ENCODE measurements at regions not wholly inside any gene's neighbourhood (a gene's known extent, or its start where the extent isn't known, plus 50 kb on each side); places are given as distances from the start of the nearest gene placed in this dataset.
"Not testable (repeated sequence)": the region's sequence is repeated elsewhere in the genome, so short reads cannot be mapped to it uniquely, and the experiment has no call there.

GRCh38 chr6:23731609-23732008 lies 394.4 kb upstream of the NRSN1 start:
- DNase-seq (ENCODE audit: low read depth, low spot score): no peak
- H3K27ac ChIP-seq: no peak overlapping the region

DNA sequence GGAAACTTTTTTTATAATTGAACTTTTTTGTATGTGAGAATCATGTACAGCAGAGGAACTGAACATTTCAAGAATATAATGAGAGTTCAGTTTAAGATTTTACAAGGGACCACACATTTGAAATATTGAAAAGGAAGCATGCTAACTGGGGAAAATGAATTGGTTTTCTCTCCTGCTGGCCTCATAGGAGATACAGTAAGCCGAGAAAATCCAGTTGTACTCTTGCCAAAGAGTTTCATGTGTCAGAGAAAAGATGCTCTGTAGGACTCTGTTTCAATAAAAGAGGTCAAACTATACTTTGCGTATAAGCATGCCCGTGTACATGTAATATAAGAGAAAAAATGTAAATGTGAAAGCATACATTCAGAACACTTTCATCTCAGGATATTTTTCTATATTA lies 393.5 kb upstream of the NRSN1 start:
- no peak overlapping the region for H3K27ac ChIP-seq
- no peak for DNase-seq (ENCODE audit: low read depth, low spot score)

GRCh38 chr6:23735151-23735550 lies 390.9 kb upstream of the NRSN1 start:
- H3K27ac ChIP-seq: no peak overlapping the region

DNA sequence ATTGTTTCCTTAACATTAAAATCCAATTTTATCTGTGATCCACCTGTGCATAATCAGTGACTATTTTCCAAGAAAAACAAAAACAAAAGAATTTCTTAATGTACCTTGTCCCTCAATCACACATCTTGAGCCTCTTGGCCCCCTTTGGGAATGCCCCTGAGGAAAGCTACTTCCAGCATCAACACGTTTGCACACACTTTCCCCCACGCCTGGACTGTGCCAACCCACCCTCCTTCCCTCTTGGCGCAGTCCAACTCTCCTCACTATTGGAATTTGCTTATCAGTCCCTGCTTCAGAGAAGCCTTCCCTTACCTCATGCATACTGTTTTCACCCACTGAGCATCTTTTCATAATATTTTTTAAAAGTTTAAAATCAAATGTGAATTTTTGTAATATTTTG lies 389.4 kb upstream of the NRSN1 start:
- H3K27ac ChIP-seq: no peak overlapping the region
- DNase-seq (ENCODE audit: low read depth, low spot score): no peak

More at GRCh38 chr6:23735151-23735550, 390.9 kb upstream of the NRSN1 start:
- DNase-seq (ENCODE audit: low read depth, low spot score): no peak

DNA sequence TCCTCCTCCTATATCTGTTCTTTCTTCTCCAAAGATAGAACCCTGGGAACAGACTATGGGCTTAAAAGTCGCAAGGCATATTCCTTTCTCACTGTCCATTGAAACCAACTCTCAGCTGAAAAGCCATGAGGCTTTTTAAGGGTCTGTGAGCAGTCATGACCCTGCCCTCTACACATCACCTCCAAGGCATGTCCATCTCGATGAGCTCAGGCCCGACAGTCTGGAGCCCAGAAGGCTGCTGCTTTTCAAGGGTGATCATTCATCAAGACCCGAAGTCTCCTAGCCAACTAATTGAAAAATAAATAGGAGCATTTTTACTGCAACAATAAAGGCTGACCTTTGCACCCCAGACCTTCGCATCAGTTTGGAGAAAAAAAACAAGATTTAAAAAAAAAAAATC lies 378.8 kb upstream of the NRSN1 start:
- DNase-seq (ENCODE audit: low read depth, low spot score): no peak
- H3K27ac ChIP-seq: no peak overlapping the region

- DNase-seq (ENCODE audit: low read depth, low spot score): no peak
- no peak overlapping the region for H3K27ac ChIP-seq
These were observed 373.6 kb upstream of the NRSN1 start for GRCh38 chr6:23752414-23752813.

DNA sequence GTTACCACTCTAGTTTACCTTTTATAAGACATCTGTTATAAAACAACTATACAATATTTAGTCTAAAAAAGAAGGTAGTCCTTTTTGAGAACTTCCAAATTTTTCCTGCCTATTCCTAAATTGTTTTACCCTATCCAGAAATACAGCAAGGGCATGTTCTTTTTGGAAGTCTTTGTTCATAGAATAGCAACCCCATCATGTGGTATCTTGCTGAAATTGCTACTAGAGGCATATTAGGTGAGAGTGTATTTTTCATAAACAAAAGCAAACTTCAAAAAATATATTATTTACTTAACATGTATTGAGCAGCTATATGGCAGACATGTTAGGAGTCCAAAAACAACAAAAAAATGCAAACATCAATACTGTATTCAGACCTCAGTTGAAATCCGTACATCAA lies 371.8 kb upstream of the NRSN1 start:
- DNase-seq (ENCODE audit: low read depth, low spot score): no peak
- H3K27ac ChIP-seq: no peak overlapping the region

GRCh38 chr6:23775127-23775526 lies 350.9 kb upstream of the NRSN1 start:
- no peak overlapping the region for H3K27ac ChIP-seq
- no peak for DNase-seq (ENCODE audit: low read depth, low spot score)

DNA sequence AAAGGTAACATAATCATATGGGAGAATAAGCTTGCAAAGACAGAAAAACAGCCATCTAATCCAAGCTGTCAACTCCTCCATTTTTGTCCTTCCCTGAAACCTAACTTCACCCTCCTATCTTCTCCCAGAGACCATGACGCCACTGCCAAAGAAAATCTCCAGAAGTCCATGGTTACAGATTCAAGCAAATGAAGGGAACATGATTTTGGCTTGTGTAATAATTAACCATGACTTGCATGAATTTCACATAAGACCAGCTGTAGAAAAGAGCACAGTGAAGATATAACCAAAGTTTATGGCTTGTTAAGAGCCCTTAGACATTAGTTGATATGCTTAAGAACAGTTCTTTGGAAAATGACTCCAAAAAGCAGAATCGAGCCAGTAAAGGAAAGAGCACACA lies 342.1 kb upstream of the NRSN1 start:
- H3K27ac ChIP-seq: no peak overlapping the region
- no peak for DNase-seq (ENCODE audit: low read depth, low spot score)

GRCh38 chr6:23784301-23784919 lies 341.6 kb upstream of the NRSN1 start:
- DNase-seq (ENCODE audit: low read depth, low spot score): no peak
- no peak overlapping the region for H3K27ac ChIP-seq

DNA sequence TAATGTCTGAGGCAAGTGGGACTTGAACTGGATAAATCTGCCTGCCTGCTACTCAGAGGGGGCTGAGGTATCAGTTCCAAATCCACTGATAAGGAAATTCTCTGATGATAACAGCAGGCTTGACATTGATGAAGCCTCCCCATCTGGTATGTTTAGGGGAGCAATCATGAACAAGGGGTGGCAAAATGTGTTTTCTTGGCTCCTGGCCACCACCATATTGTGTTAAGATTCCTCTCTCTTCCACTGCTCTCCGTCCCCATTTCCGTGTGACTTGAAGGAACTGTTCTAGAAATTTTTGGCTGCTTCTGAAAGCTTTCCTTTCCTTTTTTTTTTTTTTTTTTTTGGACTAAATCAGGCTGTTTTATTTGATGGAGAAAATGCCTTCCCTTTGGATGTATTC lies 335.3 kb upstream of the NRSN1 start:
- DNase-seq (ENCODE audit: low read depth, low spot score): no peak

GRCh38 chr6:23797041-23797440 lies 329.0 kb upstream of the NRSN1 start:
- DNase-seq (ENCODE audit: low read depth, low spot score): no peak
- H3K27ac ChIP-seq: no peak overlapping the region

More for the DNA sequence above, 335.3 kb upstream of the NRSN1 start:
- H3K27ac ChIP-seq: no peak overlapping the region

- not testable (repeated sequence) for DNase-seq (ENCODE audit: low read depth, low spot score); H3K27ac ChIP-seq
These were observed 321.7 kb upstream of the NRSN1 start for GRCh38 chr6:23804289-23804688.

DNA sequence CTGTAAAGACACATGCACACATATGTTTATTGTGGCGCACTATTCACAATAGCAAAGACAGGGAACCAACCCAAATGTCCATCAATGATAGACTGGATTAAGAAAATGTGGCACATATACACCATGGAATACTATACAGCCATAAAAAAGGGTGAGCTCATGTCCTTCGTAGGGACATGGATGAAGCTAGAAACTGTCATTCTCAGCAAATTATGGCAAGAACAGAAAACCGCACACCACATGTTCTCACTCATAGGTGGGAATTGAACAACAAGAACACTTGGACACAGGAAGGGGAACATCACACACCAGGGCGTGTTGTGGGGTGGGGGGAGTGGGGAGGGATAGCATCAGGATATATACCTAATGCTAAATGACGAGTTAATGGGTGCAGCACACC lies 304.9 kb upstream of the NRSN1 start:
- DNase-seq (ENCODE audit: low read depth, low spot score); H3K27ac ChIP-seq: not testable (repeated sequence)

- no peak overlapping the region for H3K27ac ChIP-seq
- no peak for DNase-seq (ENCODE audit: low read depth, low spot score)
These were observed 302.6 kb upstream of the NRSN1 start for GRCh38 chr6:23823421-23823820.

GRCh38 chr6:23826572-23826971 lies 299.4 kb upstream of the NRSN1 start:
- no peak for DNase-seq (ENCODE audit: low read depth, low spot score)
- H3K27ac ChIP-seq: no peak overlapping the region

DNA sequence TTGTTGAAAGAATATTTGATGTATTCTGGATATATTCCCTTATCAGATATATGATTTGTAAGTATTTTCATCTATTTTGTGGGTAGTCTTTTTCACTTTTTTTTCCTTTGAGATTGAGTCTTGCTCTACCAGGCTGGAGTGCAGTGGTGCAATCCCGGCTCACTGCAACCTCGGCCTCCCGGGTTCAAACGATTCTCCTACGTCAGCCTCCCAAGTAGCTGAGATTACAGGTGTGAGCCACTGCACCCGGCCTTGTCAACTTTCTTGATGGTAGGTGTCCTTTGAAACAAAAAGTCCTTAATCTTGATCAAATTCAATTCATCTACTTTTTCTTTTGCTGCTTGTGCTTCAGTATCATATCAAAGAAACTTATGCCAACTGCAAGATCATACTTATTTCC lies 297.2 kb upstream of the NRSN1 start:
- H3K27ac ChIP-seq: no peak overlapping the region
- no peak for DNase-seq (ENCODE audit: low read depth, low spot score)

DNA sequence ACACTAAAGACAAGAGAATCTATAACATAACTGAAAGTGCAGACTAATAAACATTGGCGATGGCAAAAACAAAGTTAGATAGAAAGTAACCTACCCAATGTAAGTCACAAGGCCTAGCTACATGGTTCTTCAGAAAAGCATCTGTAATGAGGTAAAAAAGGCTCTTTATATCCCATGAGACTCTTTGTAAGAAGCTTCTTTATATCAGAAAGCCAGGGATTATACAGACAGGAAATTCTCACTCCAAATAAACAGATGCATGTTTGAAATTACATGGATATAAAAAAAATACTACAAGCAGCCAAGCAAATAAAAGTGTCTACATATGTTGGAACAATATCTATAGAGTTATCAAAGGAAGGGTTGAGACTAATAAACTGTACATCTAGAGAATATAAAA lies 284.9 kb upstream of the NRSN1 start:
- no peak overlapping the region for H3K27ac ChIP-seq
- no peak for DNase-seq (ENCODE audit: low read depth, low spot score)

GRCh38 chr6:23842760-23843159 lies 283.3 kb upstream of the NRSN1 start:
- no peak for DNase-seq (ENCODE audit: low read depth, low spot score)
- H3K27ac ChIP-seq: no peak overlapping the region

DNA sequence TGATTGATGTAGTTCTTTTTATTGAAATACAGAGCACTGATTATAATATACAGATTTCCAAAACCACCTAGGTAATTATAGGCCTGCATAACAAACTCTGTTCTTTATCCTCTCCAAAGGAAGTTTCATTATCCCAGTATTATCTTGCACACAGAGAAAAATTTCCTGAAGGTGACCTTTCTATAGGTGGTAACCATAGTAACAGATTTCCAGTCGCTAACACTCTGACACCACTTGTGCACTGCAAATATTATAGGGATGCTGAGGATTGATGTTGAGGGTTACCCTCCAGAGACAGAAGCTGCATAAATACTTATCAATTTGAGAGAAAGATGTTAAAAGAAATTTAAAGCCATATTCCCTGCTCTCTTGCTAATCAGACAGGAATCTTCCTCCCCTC lies 274.5 kb upstream of the NRSN1 start:
- no peak overlapping the region for H3K27ac ChIP-seq
- no peak for DNase-seq (ENCODE audit: low read depth, low spot score)

GRCh38 chr6:23853566-23854133 lies 272.4 kb upstream of the NRSN1 start:
- H3K27ac ChIP-seq; DNase-seq (ENCODE audit: low read depth, low spot score): not testable (repeated sequence)

GRCh38 chr6:23854154-23854553 lies 271.9 kb upstream of the NRSN1 start:
- DNase-seq (ENCODE audit: low read depth, low spot score): not testable (repeated sequence)

More at GRCh38 chr6:23854154-23854553, 271.9 kb upstream of the NRSN1 start:
- not testable (repeated sequence) for H3K27ac ChIP-seq

Measured in epithelial cell of prostate (primary cell).